Suprapubic skin (tissue), 4 donors: ENCODE measurements at regions not wholly inside any gene's neighbourhood (a gene's known extent, or its start where the extent isn't known, plus 50 kb on each side); places are given as distances from the start of the nearest gene placed in this dataset.

Experiments used
- DNase-seq, 2 donors: peaks; one replicate each; pipeline ENCODE4 v3.0.0-alpha.2; 2019; ENCODE audit warnings: low spot score in 2 of 2
- H3K27ac ChIP-seq: fragments of 200-600 bp; sonication (generic); one replicate; pipeline ENCODE4 v1.5.1; 2019
- H3K27me3 ChIP-seq: fragments of 200-600 bp; sonication (generic); one replicate; pipeline ENCODE4 v1.5.1; 2019
- H3K36me3 ChIP-seq: fragments of 200-600 bp; sonication (generic); one replicate; pipeline ENCODE4 v1.5.1; 2019
- H3K4me1 ChIP-seq: fragments of 200-600 bp; sonication (generic); one replicate; pipeline ENCODE4 v1.5.1; 2019
- H3K4me3 ChIP-seq: fragments of 200-600 bp; sonication (generic); one replicate; pipeline ENCODE4 v1.5.1; 2019; ENCODE audit warnings: mild to moderate bottlenecking
- H3K9me3 ChIP-seq: fragments of 200-600 bp; sonication (generic); one replicate; pipeline ENCODE4 v1.5.1; 2019
- CTCF ChIP-seq, 2 donors: fragments of 200-600 bp in 1 of 2; fragments of 450-650 bp in 1 of 2; sonication (generic) in 1 of 2; IDR thresholded peaks; one replicate each; pipeline ENCODE4 v1.5.1; 2016 to 2019; ENCODE audit warnings: antibody characterized with exemption in 2 of 2, mild to moderate bottlenecking in 1 of 2, moderate library complexity in 1 of 2
- EP300 ChIP-seq: sonication (generic); formaldehyde crosslinking; IDR thresholded peaks from one replicate; pipeline ENCODE4 v1.6.1; 2017; ENCODE audit warnings: antibody characterized with exemption
- POLR2A ChIP-seq, 2 donors: fragments of 450-650 bp; IDR thresholded peaks; one replicate each; pipeline ENCODE4 v1.6.1; 2017; ENCODE audit warnings: antibody characterized with exemption in 2 of 2, mild to moderate bottlenecking in 2 of 2, moderate library complexity in 2 of 2
- POLR2AphosphoS5 ChIP-seq, 3 donors: sonication (generic); formaldehyde crosslinking; IDR thresholded peaks; one replicate each; pipeline ENCODE4 v1.6.1; 2017; ENCODE audit warnings: antibody characterized with exemption in 3 of 3
- WGBS: methylation state at CpG from one replicate; pipeline ENCODE4 v1.1.5; 2018; 5-methylcytosine and 5-hydroxymethylcytosine counted together

GRCh38 chr9:14526504-14526903 is 166.7 kb downstream of the ZDHHC21 start:
- no peak overlapping the region for H3K27ac ChIP-seq
- WGBS: 60% methylated on average over 4 of the region's 4 CpGs
- no peaks in the 10 kb centered on the region for H3K9me3 ChIP-seq
- no peak overlapping the region for H3K4me3 ChIP-seq
- H3K4me1 ChIP-seq: no peaks in the 10 kb centered on the region
- H3K36me3 ChIP-seq: no peaks in the 10 kb centered on the region
- TF ChIP-seq POLR2A (IDR thresholded peaks at IDR 0.05) (no peak), EP300 (no peak), CTCF (IDR thresholded peaks at IDR 0.05) (no peak), POLR2AphosphoS5 (IDR thresholded peaks at IDR 0.05) (no peak)
- H3K27me3 ChIP-seq: no peaks in the 10 kb centered on the region
- DNase-seq: no peak

GRCh38 chr9:14525856-14526255 is 167.4 kb downstream of the ZDHHC21 start:
- DNase-seq: no peak
- 93% methylated on average over 6 of the region's 6 CpGs for WGBS
- no peaks in the 10 kb centered on the region for H3K4me1 ChIP-seq
- H3K36me3 ChIP-seq: no peaks in the 10 kb centered on the region
- H3K27me3 ChIP-seq: no peaks in the 10 kb centered on the region
- H3K4me3 ChIP-seq: no peak overlapping the region
- TF ChIP-seq POLR2AphosphoS5 (IDR thresholded peaks at IDR 0.05) (no peak), CTCF (IDR thresholded peaks at IDR 0.05) (no peak), POLR2A (IDR thresholded peaks at IDR 0.05) (no peak), EP300 (no peak)
- no peak overlapping the region for H3K27ac ChIP-seq
- H3K9me3 ChIP-seq: no peaks in the 10 kb centered on the region

GRCh38 chr9:14524873-14525515 is 168.2 kb downstream of the ZDHHC21 start:
- no peak overlapping the region for H3K4me3 ChIP-seq
- H3K36me3 ChIP-seq: no peaks in the 10 kb centered on the region
- no peak for TF ChIP-seq POLR2AphosphoS5 (IDR thresholded peaks at IDR 0.05)
- no peak for TF ChIP-seq EP300
- H3K4me1 ChIP-seq: no peaks in the 10 kb centered on the region
- no peak for DNase-seq
- H3K27ac ChIP-seq: no peak overlapping the region
- no peaks in the 10 kb centered on the region for H3K27me3 ChIP-seq
- no peaks in the 10 kb centered on the region for H3K9me3 ChIP-seq
- WGBS: 90% methylated on average over 8 of the region's 8 CpGs

- Histone ChIP-seq H3K4me1 (no peaks in the 10 kb centered on the region), H3K9me3 (no peaks in the 10 kb centered on the region), H3K27ac (no peak overlapping the region), H3K27me3 (no peaks in the 10 kb centered on the region), H3K4me3 (no peak overlapping the region), H3K36me3 (no peaks in the 10 kb centered on the region)
- TF ChIP-seq POLR2A (IDR thresholded peaks at IDR 0.05) (no peak), EP300 (no peak)
- WGBS: 91% methylated on average over 6 of the region's 6 CpGs
- DNase-seq: no peak
Observed at GRCh38 chr9:14523545-14523944, 169.7 kb downstream of the ZDHHC21 start.

GRCh38 chr9:14522627-14523379 is 170.4 kb downstream of the ZDHHC21 start:
- Histone ChIP-seq H3K9me3 (no peaks in the 10 kb centered on the region), H3K4me3 (no peak overlapping the region), H3K36me3 (no peaks in the 10 kb centered on the region), H3K4me1 (no peaks in the 10 kb centered on the region), H3K27me3 (no peaks in the 10 kb centered on the region), H3K27ac (no peak overlapping the region)
- no peak for DNase-seq
- no peak for TF ChIP-seq CTCF (IDR thresholded peaks at IDR 0.05)
- TF ChIP-seq EP300: no peak
- TF ChIP-seq POLR2AphosphoS5 (IDR thresholded peaks at IDR 0.05): no peak
- no peak for TF ChIP-seq POLR2A (IDR thresholded peaks at IDR 0.05)
- WGBS: 93% methylated on average over 3 of the region's 3 CpGs

GRCh38 chr9:14520341-14520740 is 172.9 kb downstream of the ZDHHC21 start:
- no peak overlapping the region for H3K4me3 ChIP-seq
- H3K9me3 ChIP-seq: no peaks in the 10 kb centered on the region
- no peak for TF ChIP-seq EP300
- TF ChIP-seq CTCF (IDR thresholded peaks at IDR 0.05): no peak
- TF ChIP-seq POLR2A (IDR thresholded peaks at IDR 0.05): no peak
- TF ChIP-seq POLR2AphosphoS5 (IDR thresholded peaks at IDR 0.05): no peak
- no peaks in the 10 kb centered on the region for H3K27me3 ChIP-seq
- no peaks in the 10 kb centered on the region for H3K36me3 ChIP-seq
- WGBS: 79% methylated on average over 2 of the region's 2 CpGs
- no peak overlapping the region for H3K27ac ChIP-seq
- H3K4me1 ChIP-seq: no peaks in the 10 kb centered on the region
- DNase-seq: no peak
